ENCODE measurements at regions not wholly inside any gene's neighbourhood (a gene's known extent, or its start where the extent isn't known, plus 50 kb on each side); places are given as distances from the start of the nearest gene placed in this dataset.

GRCh38 chr2:228625481-228625880, 444.0 kb upstream of the SPHKAP start:
- TF ChIP-seq, protein P1, sequence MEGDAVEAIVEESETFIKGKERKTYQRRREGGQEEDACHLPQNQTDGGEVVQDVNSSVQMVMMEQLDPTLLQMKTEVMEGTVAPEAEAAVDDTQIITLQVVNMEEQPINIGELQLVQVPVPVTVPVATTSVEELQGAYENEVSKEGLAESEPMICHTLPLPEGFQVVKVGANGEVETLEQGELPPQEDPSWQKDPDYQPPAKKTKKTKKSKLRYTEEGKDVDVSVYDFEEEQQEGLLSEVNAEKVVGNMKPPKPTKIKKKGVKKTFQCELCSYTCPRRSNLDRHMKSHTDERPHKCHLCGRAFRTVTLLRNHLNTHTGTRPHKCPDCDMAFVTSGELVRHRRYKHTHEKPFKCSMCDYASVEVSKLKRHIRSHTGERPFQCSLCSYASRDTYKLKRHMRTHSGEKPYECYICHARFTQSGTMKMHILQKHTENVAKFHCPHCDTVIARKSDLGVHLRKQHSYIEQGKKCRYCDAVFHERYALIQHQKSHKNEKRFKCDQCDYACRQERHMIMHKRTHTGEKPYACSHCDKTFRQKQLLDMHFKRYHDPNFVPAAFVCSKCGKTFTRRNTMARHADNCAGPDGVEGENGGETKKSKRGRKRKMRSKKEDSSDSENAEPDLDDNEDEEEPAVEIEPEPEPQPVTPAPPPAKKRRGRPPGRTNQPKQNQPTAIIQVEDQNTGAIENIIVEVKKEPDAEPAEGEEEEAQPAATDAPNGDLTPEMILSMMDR (IDR thresholded peaks at IDR 0.05; ENCODE audit: low read depth, low read length), result no peak
- no peak for DNase-seq (ENCODE audit: extremely low read depth, low read depth)

DNA sequence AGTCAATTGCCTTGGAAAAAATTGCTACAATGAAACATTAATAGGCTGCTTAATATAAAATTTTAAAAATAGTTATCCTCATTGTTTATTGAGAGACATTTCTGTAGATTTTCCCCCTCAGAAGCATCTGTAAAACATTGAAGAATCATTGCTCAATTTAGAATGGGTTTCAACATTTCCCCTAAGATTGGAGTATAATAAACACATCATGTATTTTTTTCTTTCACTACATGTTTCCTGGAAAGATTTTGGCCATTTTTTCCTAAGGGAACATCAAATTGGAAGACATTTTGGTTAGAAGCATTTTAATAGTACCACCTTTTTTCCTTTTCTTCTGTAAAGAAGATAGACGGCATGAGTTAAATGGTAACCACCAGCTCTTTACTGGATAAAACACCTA, 443.2 kb upstream of the SPHKAP start:
- TF ChIP-seq, protein P1 (IDR thresholded peaks at IDR 0.05; ENCODE audit: low read depth, low read length), result no peak
- DNase-seq (ENCODE audit: extremely low read depth, low read depth), result no peak

GRCh38 chr2:228615496-228615895, 434.0 kb upstream of the SPHKAP start:
- DNase-seq (ENCODE audit: extremely low read depth, low read depth), result no peak
- TF ChIP-seq, protein P1 (IDR thresholded peaks at IDR 0.05; ENCODE audit: low read depth, low read length), result no peak

GRCh38 chr2:228614741-228615140, 433.3 kb upstream of the SPHKAP start:
- TF ChIP-seq, protein P1 (IDR thresholded peaks at IDR 0.05; ENCODE audit: low read depth, low read length), result no peak
- DNase-seq (ENCODE audit: extremely low read depth, low read depth), result no peak

DNA sequence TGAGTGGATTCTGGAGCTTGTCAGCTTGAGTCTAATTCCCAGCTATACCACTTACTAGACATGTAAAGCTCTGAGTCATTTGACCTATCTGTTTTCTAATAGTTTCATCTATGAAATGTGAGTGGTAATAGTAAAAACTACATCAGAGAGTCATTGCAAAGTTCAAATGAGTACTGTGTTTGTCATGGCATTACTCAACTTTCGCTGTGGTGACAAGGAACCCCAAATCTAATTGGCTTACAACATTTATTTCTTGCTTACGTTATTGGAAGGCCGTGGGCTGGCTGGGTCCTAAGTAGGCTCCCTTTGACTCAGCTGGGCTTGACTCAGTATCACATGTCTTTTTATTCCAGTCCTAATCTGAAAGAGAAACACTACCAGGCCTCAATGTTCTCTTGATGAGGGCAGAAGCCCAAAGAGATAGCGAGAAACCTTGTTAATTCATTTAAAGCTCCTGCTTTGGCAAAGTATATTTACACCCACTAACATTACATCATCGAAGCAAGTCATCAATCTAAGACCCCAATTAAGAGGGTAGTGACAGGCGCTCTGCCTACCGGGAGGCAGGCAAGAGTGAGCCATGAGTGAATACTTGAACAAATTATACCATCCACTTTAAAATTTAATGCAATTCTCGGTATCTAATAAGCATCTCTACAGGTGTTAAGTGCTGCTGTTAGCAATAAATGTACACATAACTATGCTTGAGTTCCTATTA, 431.8 kb upstream of the SPHKAP start:
- DNase-seq (ENCODE audit: extremely low read depth, low read depth), result peak; percentile 48
- TF ChIP-seq, protein P1 (IDR thresholded peaks at IDR 0.05; ENCODE audit: low read depth, low read length), result no peak

DNA sequence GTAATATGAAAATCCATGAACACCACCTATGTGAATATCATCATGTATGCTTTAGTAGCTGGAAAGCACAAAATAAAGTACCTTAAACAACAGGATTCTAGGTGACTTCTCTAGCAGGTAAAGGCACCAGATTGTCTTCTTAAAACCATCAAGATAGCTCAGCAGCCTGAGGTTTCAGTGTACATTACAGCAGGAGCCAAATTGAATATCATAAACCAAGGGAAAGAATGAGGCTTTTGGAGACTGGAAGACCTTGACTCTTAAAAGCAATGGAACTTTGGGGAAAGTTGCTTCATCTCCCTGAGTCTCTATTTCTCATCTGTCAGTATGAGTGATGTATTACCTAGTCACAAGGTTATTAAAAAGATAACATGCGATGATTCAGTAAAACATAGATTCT, 429.7 kb upstream of the SPHKAP start:
- no peak for DNase-seq (ENCODE audit: extremely low read depth, low read depth)
- TF ChIP-seq, protein P1 (IDR thresholded peaks at IDR 0.05; ENCODE audit: low read depth, low read length), result no peak

GRCh38 chr2:228602288-228602687, 420.8 kb upstream of the SPHKAP start:
- TF ChIP-seq, protein P1 (IDR thresholded peaks at IDR 0.05; ENCODE audit: low read depth, low read length), result no peak
- DNase-seq (ENCODE audit: extremely low read depth, low read depth), result no peak
